ENCODE measurements at regions not wholly inside any gene's neighbourhood (a gene's known extent, or its start where the extent isn't known, plus 50 kb on each side); places are given as distances from the start of the nearest gene placed in this dataset.

DNA sequence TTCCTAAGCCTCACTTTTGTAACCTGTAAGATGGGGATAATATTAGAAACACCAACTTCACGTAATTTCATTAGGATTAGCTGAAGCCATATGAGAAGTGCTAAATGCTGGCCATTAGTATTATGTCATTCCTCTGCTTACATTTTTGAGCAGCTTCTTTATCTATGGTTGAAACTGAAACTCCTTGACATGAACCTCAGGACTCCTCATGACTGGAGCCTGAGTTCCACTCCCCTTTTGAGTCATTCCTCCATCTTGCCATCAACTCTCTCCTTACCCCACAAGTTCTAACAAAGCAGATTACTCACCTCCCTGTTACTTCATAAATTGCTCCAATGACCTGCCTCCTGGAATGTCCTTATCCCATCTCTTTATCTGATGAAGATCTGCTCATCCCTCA lies 123.2 kb upstream of the KCNIP4 start:
- Histone ChIP-seq H3K36me3 (ENCODE audit: insufficient read depth, low read length) (no peaks in the 10 kb centered on the region), H3K27me3 (ENCODE audit: control insufficient read depth in 1 of 2, insufficient read depth in 2 of 2, low read length in 2 of 2) (no peaks in the 10 kb centered on the region), H3K4me3 (ENCODE audit: low read length) (no peak overlapping the region), H3K9me3 (ENCODE audit: control insufficient read depth in 1 of 2, insufficient read depth in 1 of 2, low read length in 2 of 2) (peaks cover 0 to 4% of the 10 kb centered on the region in 2 experiments), H3K27ac (ENCODE audit: low read depth in 1 of 2, low read length in 2 of 2) (no peak overlapping the region), H3K4me1 (ENCODE audit: insufficient read depth, low read length) (no peaks in the 10 kb centered on the region)
- CTCF ChIA-PET: no interaction called here
- peaks cover 7% of the 10 kb centered on the region for H3K9me3 Mint-ChIP-seq
- no peaks in the 10 kb centered on the region for H3K27me3 Mint-ChIP-seq
- POLR2A ChIA-PET: no interaction called here
- no peak for DNase-seq
- H3K4me1 Mint-ChIP-seq (ENCODE audit: low read depth): no peaks in the 10 kb centered on the region
- no peak overlapping the region for H3K4me3 Mint-ChIP-seq
- H3K36me3 Mint-ChIP-seq (ENCODE audit: low read depth): no peaks in the 10 kb centered on the region
- H3K27ac Mint-ChIP-seq: no peak overlapping the region
- intact Hi-C loops (cut with DNase I, micrococcal nuclease): no loop called here
- ATAC-seq (ENCODE audit: poor library complexity): no peak
- TF ChIP-seq, protein P1, sequence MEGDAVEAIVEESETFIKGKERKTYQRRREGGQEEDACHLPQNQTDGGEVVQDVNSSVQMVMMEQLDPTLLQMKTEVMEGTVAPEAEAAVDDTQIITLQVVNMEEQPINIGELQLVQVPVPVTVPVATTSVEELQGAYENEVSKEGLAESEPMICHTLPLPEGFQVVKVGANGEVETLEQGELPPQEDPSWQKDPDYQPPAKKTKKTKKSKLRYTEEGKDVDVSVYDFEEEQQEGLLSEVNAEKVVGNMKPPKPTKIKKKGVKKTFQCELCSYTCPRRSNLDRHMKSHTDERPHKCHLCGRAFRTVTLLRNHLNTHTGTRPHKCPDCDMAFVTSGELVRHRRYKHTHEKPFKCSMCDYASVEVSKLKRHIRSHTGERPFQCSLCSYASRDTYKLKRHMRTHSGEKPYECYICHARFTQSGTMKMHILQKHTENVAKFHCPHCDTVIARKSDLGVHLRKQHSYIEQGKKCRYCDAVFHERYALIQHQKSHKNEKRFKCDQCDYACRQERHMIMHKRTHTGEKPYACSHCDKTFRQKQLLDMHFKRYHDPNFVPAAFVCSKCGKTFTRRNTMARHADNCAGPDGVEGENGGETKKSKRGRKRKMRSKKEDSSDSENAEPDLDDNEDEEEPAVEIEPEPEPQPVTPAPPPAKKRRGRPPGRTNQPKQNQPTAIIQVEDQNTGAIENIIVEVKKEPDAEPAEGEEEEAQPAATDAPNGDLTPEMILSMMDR (IDR thresholded peaks at IDR 0.05): no peak

GRCh38 chr4:22070256-22070655 lies 121.7 kb upstream of the KCNIP4 start:
- H3K27me3 Mint-ChIP-seq: no peaks in the 10 kb centered on the region
- peaks cover 0 to 4% of the 10 kb centered on the region in 2 experiments for H3K9me3 ChIP-seq (ENCODE audit: control insufficient read depth in 1 of 2, insufficient read depth in 1 of 2, low read length in 2 of 2)
- H3K4me3 Mint-ChIP-seq: no peak overlapping the region
- peaks cover 3% of the 10 kb centered on the region for H3K9me3 Mint-ChIP-seq
- no peaks in the 10 kb centered on the region for H3K36me3 Mint-ChIP-seq (ENCODE audit: low read depth)
- no peak for ATAC-seq (ENCODE audit: poor library complexity)
- TF ChIP-seq, protein P1 (IDR thresholded peaks at IDR 0.05): no peak
- POLR2A ChIA-PET: no interaction called here
- H3K4me1 ChIP-seq (ENCODE audit: insufficient read depth, low read length): no peaks in the 10 kb centered on the region
- H3K27me3 ChIP-seq (ENCODE audit: control insufficient read depth in 1 of 2, insufficient read depth in 2 of 2, low read length in 2 of 2): no peaks in the 10 kb centered on the region
- H3K36me3 ChIP-seq (ENCODE audit: insufficient read depth, low read length): no peaks in the 10 kb centered on the region
- no peaks in the 10 kb centered on the region for H3K4me1 Mint-ChIP-seq (ENCODE audit: low read depth)
- H3K4me3 ChIP-seq (ENCODE audit: low read length): no peak overlapping the region
- H3K27ac ChIP-seq (ENCODE audit: low read depth in 1 of 2, low read length in 2 of 2): no peak overlapping the region
- DNase-seq: no peak
- H3K27ac Mint-ChIP-seq: no peak overlapping the region
- intact Hi-C loops (cut with DNase I, micrococcal nuclease): no loop called here
- CTCF ChIA-PET: no interaction called here

DNA sequence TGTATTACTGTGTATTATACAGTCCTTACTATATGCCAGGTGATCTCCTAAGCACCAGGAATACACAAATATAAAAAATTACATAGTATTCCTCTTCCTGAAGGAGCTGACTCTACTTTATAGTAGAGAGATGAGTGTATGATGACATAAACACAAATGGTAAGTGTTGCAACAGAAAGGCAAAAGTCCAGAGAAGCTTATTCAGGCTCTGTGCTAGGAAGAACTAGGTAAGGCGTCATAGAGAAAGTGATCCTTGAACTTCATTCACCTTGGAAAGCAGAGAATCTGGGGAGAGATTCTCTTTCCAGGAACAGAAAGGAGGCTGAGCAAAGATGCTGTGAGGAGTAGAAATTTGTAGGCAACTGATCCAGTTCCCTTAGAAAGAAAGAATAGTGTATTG lies 115.0 kb upstream of the KCNIP4 start:
- Histone ChIP-seq H3K36me3 (ENCODE audit: insufficient read depth, low read length) (no peaks in the 10 kb centered on the region), H3K4me3 (ENCODE audit: low read length) (no peak overlapping the region), H3K9me3 (ENCODE audit: control insufficient read depth in 1 of 2, insufficient read depth in 1 of 2, low read length in 2 of 2) (no peaks in the 10 kb centered on the region), H3K27ac (ENCODE audit: low read depth in 1 of 2, low read length in 2 of 2) (no peak overlapping the region), H3K4me1 (ENCODE audit: insufficient read depth, low read length) (no peaks in the 10 kb centered on the region), H3K27me3 (ENCODE audit: control insufficient read depth in 1 of 2, insufficient read depth in 2 of 2, low read length in 2 of 2) (no peaks in the 10 kb centered on the region)
- peaks cover 8% of the 10 kb centered on the region for H3K9me3 Mint-ChIP-seq
- no peaks in the 10 kb centered on the region for H3K27me3 Mint-ChIP-seq
- ChIA-PET CTCF (no interaction called here), POLR2A (no interaction called here)
- intact Hi-C loops (cut with DNase I, micrococcal nuclease): no loop called here
- ATAC-seq (ENCODE audit: poor library complexity) (no peak), DNase-seq (no peak)
- H3K4me3 Mint-ChIP-seq: no peak overlapping the region
- no peaks in the 10 kb centered on the region for H3K36me3 Mint-ChIP-seq (ENCODE audit: low read depth)
- H3K27ac Mint-ChIP-seq: no peak overlapping the region
- TF ChIP-seq, protein P1 (IDR thresholded peaks at IDR 0.05): no peak
- no peaks in the 10 kb centered on the region for H3K4me1 Mint-ChIP-seq (ENCODE audit: low read depth)

Data from CD4-positive, alpha-beta T cell (primary cell).